Neural cell (in vitro differentiated cells): ENCODE measurements at regions not wholly inside any gene's neighbourhood (a gene's known extent, or its start where the extent isn't known, plus 50 kb on each side); places are given as distances from the start of the nearest gene placed in this dataset.

Experiments
- H2AFZ ChIP-seq: fragments of 200-600, 300-800 bp; sonication (generic), shearing (Covaris generic); 2 replicates; pipeline ENCODE4 v1.6.0; 2014; ENCODE audit warnings: low read depth, mild to moderate bottlenecking, antibody characterized with exemption, low read length, moderate library complexity
- H3F3A ChIP-seq: fragments of 200-600 bp; shearing (Covaris generic); 2 replicates; pipeline ENCODE4 v1.6.1; 2016; ENCODE audit warnings: mild to moderate bottlenecking, moderate library complexity, mixed read lengths, antibody characterized with exemption, low read length; ENCODE audit not compliant: insufficient read depth, poor library complexity, severe bottlenecking
- H3K27ac ChIP-seq: fragments of 200-600, 300-800 bp; sonication (generic), shearing (Covaris generic); 2 replicates; pipeline ENCODE4 v1.5.1; 2014; ENCODE audit warnings: mild to moderate bottlenecking, low read length, moderate library complexity
- H3K27me3 ChIP-seq: fragments of 300-800, 200-600 bp; sonication (generic), shearing (Covaris generic); 2 replicates; pipeline ENCODE4 v1.6.0; 2014; ENCODE audit warnings: mild to moderate bottlenecking, low read depth, low read length, moderate library complexity; ENCODE audit not compliant: insufficient read depth
- H3K36me3 ChIP-seq: fragments of 300-800, 200-600 bp; sonication (generic), shearing (Covaris generic); 2 replicates; pipeline ENCODE4 v1.5.1; 2014; ENCODE audit warnings: mild to moderate bottlenecking, antibody characterized with exemption, low read length, moderate library complexity; ENCODE audit not compliant: insufficient read depth
- H3K4me2 ChIP-seq: fragments of 300-800, 200-600 bp; sonication (generic), shearing (Covaris generic); 2 replicates; pipeline ENCODE4 v1.6.0; 2014; ENCODE audit warnings: mild to moderate bottlenecking, low read length
- H3K4me3 ChIP-seq: fragments of 300-800, 200-600 bp; sonication (generic), shearing (Covaris generic); 2 replicates; pipeline ENCODE4 v1.5.1; 2014; ENCODE audit warnings: mild to moderate bottlenecking, low read length, moderate library complexity
- H3K79me2 ChIP-seq: fragments of 200-600 bp; shearing (Covaris generic); replicated peaks from 2 replicates; pipeline ENCODE4 v1.6.0; 2014; ENCODE audit warnings: mild to moderate bottlenecking, low read length, moderate library complexity; ENCODE audit not compliant: insufficient read depth
- H3K9ac ChIP-seq: fragments of 300-800, 200-600 bp; sonication (generic), shearing (Covaris generic); 2 replicates; pipeline ENCODE4 v1.6.1; 2016; ENCODE audit warnings: mild to moderate bottlenecking, low read length, mixed read lengths
- H3K9me2 ChIP-seq: fragments of 200-600 bp; shearing (Covaris generic); 2 replicates; pipeline ENCODE4 v1.6.1; 2016; ENCODE audit warnings: mild to moderate bottlenecking, low read length, mixed read lengths; ENCODE audit not compliant: insufficient read depth
- H3K9me3 ChIP-seq: fragments of 200-600, 300-800 bp; sonication (generic), shearing (Covaris generic); 2 replicates; pipeline ENCODE4 v1.6.1; 2016; ENCODE audit warnings: mild to moderate bottlenecking, mixed run types, low read length, moderate library complexity, mixed read lengths
- H4K20me1 ChIP-seq: fragments of 200-600 bp; shearing (Covaris generic); 2 replicates; pipeline ENCODE4 v1.6.1; 2016; ENCODE audit warnings: mild to moderate bottlenecking, mixed run types; ENCODE audit not compliant: insufficient read depth
- CTCF ChIP-seq: fragments of 450-650 bp; IDR thresholded peaks from 2 replicates; pipeline ENCODE4 v1.5.1; 2014; ENCODE audit warnings: antibody characterized with exemption, mild to moderate bottlenecking, moderate library complexity; ENCODE audit not compliant: poor library complexity, severe bottlenecking
- EP300 ChIP-seq: fragments of 450-650 bp; conservative IDR thresholded peaks from 2 replicates; pipeline ENCODE4 v1.6.1; 2014; ENCODE audit warnings: antibody characterized with exemption, mild to moderate bottlenecking, moderate library complexity; ENCODE audit not compliant: poor library complexity, severe bottlenecking
- EZH2 ChIP-seq: fragments of 200-600, 300-800 bp; shearing (Covaris generic), sonication (generic); IDR thresholded peaks from 2 replicates; pipeline ENCODE4 v1.6.1; 2014; ENCODE audit warnings: antibody characterized with exemption, low read length, borderline replicate concordance, mild to moderate bottlenecking; ENCODE audit not compliant: insufficient read depth, poor library complexity, severe bottlenecking
- MXI1 ChIP-seq: fragments of 450-650 bp; conservative IDR thresholded peaks from 2 replicates; pipeline ENCODE4 v1.6.1; 2014; ENCODE audit warnings: antibody characterized with exemption, mild to moderate bottlenecking; ENCODE audit not compliant: poor library complexity, severe bottlenecking
- POLR2AphosphoS5 ChIP-seq: IDR thresholded peaks from 2 replicates; pipeline ENCODE4 v1.6.1; 2012
- RAD21 ChIP-seq: fragments of 450-650 bp; conservative IDR thresholded peaks from 2 replicates; pipeline ENCODE4 v1.6.1; 2014; ENCODE audit warnings: antibody characterized with exemption, mild to moderate bottlenecking, moderate library complexity
- REST ChIP-seq: IDR thresholded peaks from 2 replicates; pipeline ENCODE4 v1.6.1; 2012; ENCODE audit warnings: borderline replicate concordance
- SMC3 ChIP-seq: fragments of 450-650 bp; conservative IDR thresholded peaks from 2 replicates; pipeline ENCODE4 v1.6.1; 2014; ENCODE audit warnings: antibody characterized with exemption, mild to moderate bottlenecking, moderate library complexity; ENCODE audit not compliant: poor library complexity
- TAF1 ChIP-seq: IDR thresholded peaks from 2 replicates; pipeline ENCODE4 v1.6.1; 2012; ENCODE audit warnings: low read depth

GRCh38 chr4:156619154-156619934 is 352.3 kb downstream of the PDGFC start:
- H3K9me3 ChIP-seq = no peaks in the 10 kb centered on the region

GRCh38 chr4:156615066-156615531 is 356.5 kb downstream of the PDGFC start:
- H3K79me2 ChIP-seq = no peaks in the 10 kb centered on the region
- H2AFZ ChIP-seq = no peak overlapping the region
- H3K9me2 ChIP-seq = no peaks in the 10 kb centered on the region
- no peaks in the 10 kb centered on the region for H4K20me1 ChIP-seq
- no peak overlapping the region for H3K4me2 ChIP-seq
- H3K4me3 ChIP-seq = no peak overlapping the region
- H3K27me3 ChIP-seq = no peaks in the 10 kb centered on the region
- no peaks in the 10 kb centered on the region for H3F3A ChIP-seq
- H3K27ac ChIP-seq = no peak overlapping the region
- no peaks in the 10 kb centered on the region for H3K36me3 ChIP-seq
- H3K9ac ChIP-seq = no peak overlapping the region
- H3K9me3 ChIP-seq = no peaks in the 10 kb centered on the region
- no peak for TF ChIP-seq MXI1
- no peak for TF ChIP-seq EZH2
- TF ChIP-seq RAD21 = no peak
- TF ChIP-seq TAF1 = no peak
- no peak for TF ChIP-seq POLR2AphosphoS5
- no peak for TF ChIP-seq SMC3
- no peak for TF ChIP-seq EP300

More at GRCh38 chr4:156619154-156619934, 352.3 kb downstream of the PDGFC start:
- H3K9me2 ChIP-seq = no peaks in the 10 kb centered on the region
- no peak overlapping the region for H3K9ac ChIP-seq
- no peaks in the 10 kb centered on the region for H4K20me1 ChIP-seq
- no peak overlapping the region for H3K4me3 ChIP-seq
- H3K27me3 ChIP-seq = no peaks in the 10 kb centered on the region
- TF ChIP-seq TAF1 = no peak
- no peak for TF ChIP-seq MXI1
- no peak for TF ChIP-seq SMC3
- TF ChIP-seq REST = no peak
- TF ChIP-seq EZH2 = no peak
- no peak for TF ChIP-seq EP300
- no peak for TF ChIP-seq CTCF
- no peak for TF ChIP-seq RAD21
- no peak for TF ChIP-seq POLR2AphosphoS5
- H2AFZ ChIP-seq = no peak overlapping the region
- H3K27ac ChIP-seq = no peak overlapping the region
- H3K4me2 ChIP-seq = no peak overlapping the region
- no peaks in the 10 kb centered on the region for H3K79me2 ChIP-seq
- H3F3A ChIP-seq = no peaks in the 10 kb centered on the region
- H3K36me3 ChIP-seq = no peaks in the 10 kb centered on the region
